WTC11 (cell line): ENCODE measurements at regions not wholly inside any gene's neighbourhood (a gene's known extent, or its start where the extent isn't known, plus 50 kb on each side); places are given as distances from the start of the nearest gene placed in this dataset.

ENCODE experiments used
- ATAC-seq: fragments of 200-7000 bp; cut with Tn5 transposase; 2 replicates; pipeline ENCODE4 v1.10.0; 2021; ENCODE audit warnings: mild to moderate bottlenecking, moderate library complexity
- CTCF ChIA-PET: fragments of 300-600 bp; sonication (Branson Sonifier 250); formaldehyde crosslinking; loops from one replicate; lab custom pipeline; 2021; ENCODE audit warnings: antibody characterized with exemption; lab: Charles Lee
- POLR2A ChIA-PET: fragments of 350-600 bp; sonication (Branson Sonifier 250); formaldehyde crosslinking; loops from one replicate; lab custom pipeline; 2021; ENCODE audit warnings: antibody characterized with exemption; lab: Charles Lee
- DNase-seq: peaks from one replicate; pipeline ENCODE4 v3.0.0; 2021; ENCODE audit warnings: low spot score
- H3K27ac Mint-ChIP-seq: 2 replicates; pipeline ENCODE4 v1.8.0; 2021; ENCODE audit warnings: mixed read lengths
- H3K27me3 Mint-ChIP-seq: 2 replicates; pipeline ENCODE4 v1.8.0; 2021; ENCODE audit warnings: low read depth, mild to moderate bottlenecking, moderate library complexity, mixed read lengths
- H3K36me3 Mint-ChIP-seq: 2 replicates; pipeline ENCODE4 v1.8.0; 2021; ENCODE audit warnings: mixed read lengths
- H3K4me1 Mint-ChIP-seq: 2 replicates; pipeline ENCODE4 v1.8.0; 2022; ENCODE audit warnings: mixed read lengths
- H3K4me3 Mint-ChIP-seq: 2 replicates; pipeline ENCODE4 v1.8.0; 2021; ENCODE audit warnings: mild to moderate bottlenecking, moderate library complexity, mixed read lengths
- H3K9me3 Mint-ChIP-seq: 2 replicates; pipeline ENCODE4 v1.8.0; 2021; ENCODE audit warnings: mixed read lengths
- ARID4B ChIP-seq: sonication (generic); formaldehyde crosslinking; IDR thresholded peaks from 2 replicates; pipeline ENCODE4 v1.8.0; 2023; ENCODE audit warnings: missing genetic modification reagents, mild to moderate bottlenecking, borderline replicate concordance
- ATF6 ChIP-seq: sonication (generic); formaldehyde crosslinking; IDR thresholded peaks from 2 replicates; pipeline ENCODE4 v1.8.1; 2023; ENCODE audit warnings: mild to moderate bottlenecking, missing genetic modification reagents
- CREB1 ChIP-seq: sonication (generic); formaldehyde crosslinking; IDR thresholded peaks from 2 replicates; pipeline ENCODE4 v1.8.0; 2023; ENCODE audit warnings: mild to moderate bottlenecking, missing genetic modification reagents
- E2F5 ChIP-seq: sonication (generic); formaldehyde crosslinking; IDR thresholded peaks from 2 replicates; pipeline ENCODE4 v1.8.1; 2022; ENCODE audit warnings: mild to moderate bottlenecking, moderate library complexity, missing genetic modification reagents
- GABPB1 ChIP-seq: sonication (generic); formaldehyde crosslinking; IDR thresholded peaks from 2 replicates; pipeline ENCODE4 v1.8.1; 2023; ENCODE audit warnings: mild to moderate bottlenecking, missing genetic modification reagents
- GRHL2 ChIP-seq: fragments of 250-450 bp; sonication (Bioruptor Pico); IDR thresholded peaks from 2 replicates; pipeline ENCODE4 v1.8.0; 2022; ENCODE audit warnings: mild to moderate bottlenecking, moderate library complexity; ENCODE audit not compliant: insufficient replicate concordance, severe bottlenecking
- GTF2I ChIP-seq: fragments of 250-450 bp; sonication (Bioruptor Pico); conservative IDR thresholded peaks from 2 replicates; pipeline ENCODE4 v1.4.0; 2021; ENCODE audit warnings: mild to moderate bottlenecking
- IRF1 ChIP-seq: sonication (generic); formaldehyde crosslinking; IDR thresholded peaks from 2 replicates; pipeline ENCODE4 v1.8.0; 2023; ENCODE audit warnings: missing genetic modification reagents
- KAT7 ChIP-seq: sonication (generic); formaldehyde crosslinking; IDR thresholded peaks from 2 replicates; pipeline ENCODE4 v1.8.1; 2023; ENCODE audit warnings: missing genetic modification reagents, mild to moderate bottlenecking, borderline replicate concordance
- MYBL2 ChIP-seq: sonication (generic); formaldehyde crosslinking; IDR thresholded peaks from 2 replicates; pipeline ENCODE4 v1.8.1; 2023; ENCODE audit warnings: mild to moderate bottlenecking, moderate library complexity, missing genetic modification reagents
- NFYB ChIP-seq: sonication (generic); formaldehyde crosslinking; conservative IDR thresholded peaks from 2 replicates; pipeline ENCODE4 v1.8.0; 2022; ENCODE audit warnings: low read depth, missing genetic modification reagents
- TEAD1 ChIP-seq: sonication (generic); formaldehyde crosslinking; IDR thresholded peaks from 2 replicates; pipeline ENCODE4 v1.8.0; 2022; ENCODE audit warnings: mild to moderate bottlenecking, missing genetic modification reagents
- TEAD4 ChIP-seq: sonication (generic); formaldehyde crosslinking; IDR thresholded peaks from 2 replicates; pipeline ENCODE4 v1.8.0; 2022; ENCODE audit warnings: mild to moderate bottlenecking, missing genetic modification reagents
- TP53 ChIP-seq: sonication (generic); formaldehyde crosslinking; IDR thresholded peaks from 2 replicates; pipeline ENCODE4 v1.8.1; 2023; ENCODE audit warnings: mild to moderate bottlenecking, missing genetic modification reagents
- ZNF396 ChIP-seq: fragments of 250-450 bp; sonication (Bioruptor Pico); IDR thresholded peaks from 2 replicates; pipeline ENCODE4 v1.8.0; 2021; ENCODE audit warnings: mild to moderate bottlenecking, moderate library complexity, borderline replicate concordance
- ZNF425 ChIP-seq: fragments of 250-450 bp; sonication (Bioruptor Pico); conservative IDR thresholded peaks from 2 replicates; pipeline ENCODE4 v1.9.0; 2021; ENCODE audit warnings: mild to moderate bottlenecking
- ZNF532 ChIP-seq: fragments of 250-450 bp; sonication (Bioruptor Pico); IDR thresholded peaks from 2 replicates; pipeline ENCODE4 v1.9.0; 2021; ENCODE audit warnings: mild to moderate bottlenecking, borderline replicate concordance

- no peak for DNase-seq
- no peak for ATAC-seq
- Mint-ChIP-seq H3K36me3 (no peaks in the 10 kb centered on the region), H3K27me3 (no peaks in the 10 kb centered on the region), H3K4me3 (no peak overlapping the region), H3K9me3 (peaks cover 13% of the 10 kb centered on the region), H3K4me1 (peaks cover 10% of the 10 kb centered on the region), H3K27ac (no peak overlapping the region)
- TF ChIP-seq NFYB (CRISPR knock-in tag) (no peak), GTF2I (CRISPR knock-in tag) (no peak)
- CTCF ChIA-PET: no interaction called here
- POLR2A ChIA-PET: no interaction called here
These were observed 408.0 kb downstream of the MATN1 start for GRCh38 chr1:30315185-30315960.

GRCh38 chr1:30314591-30314990 is 408.8 kb downstream of the MATN1 start:
- no peak overlapping the region for H3K27ac Mint-ChIP-seq
- no peaks in the 10 kb centered on the region for H3K27me3 Mint-ChIP-seq
- no peak for TF ChIP-seq ZNF396 (CRISPR knock-in tag)
- no peak for TF ChIP-seq CREB1 (CRISPR knock-in tag)
- TF ChIP-seq KAT7: no peak
- no peak for TF ChIP-seq ATF6 (CRISPR knock-in tag)
- TF ChIP-seq ARID4B (CRISPR knock-in tag): no peak
- TF ChIP-seq ZNF532 (CRISPR knock-in tag): no peak
- no peak for TF ChIP-seq MYBL2 (CRISPR knock-in tag)
- TF ChIP-seq GRHL2: no peak
- no peak for TF ChIP-seq ZNF425 (CRISPR knock-in tag)
- no peak for TF ChIP-seq E2F5
- TF ChIP-seq GABPB1 (CRISPR knock-in tag): no peak
- no peak for TF ChIP-seq TEAD1 (CRISPR knock-in tag)
- TF ChIP-seq TP53 (CRISPR knock-in tag): no peak
- TF ChIP-seq TEAD4 (CRISPR knock-in tag): no peak
- no peak for TF ChIP-seq IRF1
- H3K9me3 Mint-ChIP-seq: peaks cover 13% of the 10 kb centered on the region
- H3K36me3 Mint-ChIP-seq: no peaks in the 10 kb centered on the region
- CTCF ChIA-PET: no interaction called here
- ATAC-seq: no peak
- DNase-seq: no peak
- no peak overlapping the region for H3K4me3 Mint-ChIP-seq
- POLR2A ChIA-PET: no interaction called here
- H3K4me1 Mint-ChIP-seq: peaks cover 10% of the 10 kb centered on the region
